ENCODE measurements at regions not wholly inside any gene's neighbourhood (a gene's known extent, or its start where the extent isn't known, plus 50 kb on each side); places are given as distances from the start of the nearest gene placed in this dataset.

GRCh38 chr1:172951730-172952365 is 98.9 kb downstream of the TNFSF18 start:
- ChIA-PET RAD21 (ENCODE audit: low non-redundant PET in 1 of 2, low total read pairs in 2 of 2, uncharacterized antibody in 2 of 2, unreplicated experiment in 2 of 2) (no interaction called here), POLR2A (no interaction called here), CTCF (no interaction called here)
- Histone ChIP-seq H3K36me3 (ENCODE audit: control insufficient read depth in 1 of 2, insufficient read depth in 2 of 2, low read length in 2 of 2) (no peaks in the 10 kb centered on the region), H3K27ac (ENCODE audit: low read depth, low read length) (no peak overlapping the region), H3K27me3 (ENCODE audit: insufficient read depth, low read length) (no peaks in the 10 kb centered on the region), H3K4me2 (ENCODE audit: low read length) (no peak overlapping the region), H4K20me1 (ENCODE audit: insufficient read depth) (no peaks in the 10 kb centered on the region), H3K4me3 (replicated peaks in 1 of 2; ENCODE audit: low read depth in 1 of 2, low read length in 2 of 2) (no peak overlapping the region), H3K79me2 (ENCODE audit: insufficient read depth, low read length) (no peaks in the 10 kb centered on the region), H3K9me2 (ENCODE audit: insufficient read depth) (no peaks in the 10 kb centered on the region), H2AFZ (ENCODE audit: low read depth, low read length, poor library complexity, severe bottlenecking) (no peak overlapping the region), H3K4me1 (ENCODE audit: control insufficient read depth in 1 of 2, insufficient read depth in 2 of 2, low read length in 2 of 2) (peaks cover 0 to 8% of the 10 kb centered on the region in 2 experiments; a peak in 2 of 4 replicates), H3K9ac (ENCODE audit: low read length) (no peak overlapping the region), H3K9me3 (ENCODE audit: control insufficient read depth in 1 of 2, insufficient read depth in 1 of 2, low read depth in 1 of 2, low read length in 2 of 2) (no peaks in the 10 kb centered on the region)
- intact Hi-C loops (cut with micrococcal nuclease), result no loop called here
- TF ChIP-seq ELF1 (IDR thresholded peaks at IDR 0.05; ENCODE audit: borderline replicate concordance, low read depth), result no peak
- TF ChIP-seq ZNF274 (IDR thresholded peaks at IDR 0.05; ENCODE audit: low read depth, low read length), result no peak
- no peak for TF ChIP-seq RAD21 (IDR thresholded peaks at IDR 0.05; ENCODE audit: low read depth)
- no peak for TF ChIP-seq CBX3 (IDR thresholded peaks at IDR 0.05; ENCODE audit: low read depth)
- no peak for TF ChIP-seq REST (IDR thresholded peaks at IDR 0.05; ENCODE audit: low read depth)
- no peak for TF ChIP-seq ZBTB33 (IDR thresholded peaks at IDR 0.05; ENCODE audit: extremely low read depth, insufficient replicate concordance, low read length)
- TF ChIP-seq EGR1 (IDR thresholded peaks at IDR 0.05; ENCODE audit: low read depth), result no peak
- TF ChIP-seq EZH2phosphoT487 (IDR thresholded peaks at IDR 0.05; ENCODE audit: borderline replicate concordance), result no peak
- no peak for TF ChIP-seq CEBPB (IDR thresholded peaks at IDR 0.05; ENCODE audit: low read depth)
- no peak for TF ChIP-seq SP1 (IDR thresholded peaks at IDR 0.05; ENCODE audit: low read depth)
- no peak for TF ChIP-seq POLR2AphosphoS5 (IDR thresholded peaks at IDR 0.05; ENCODE audit: low read depth, low read length)
- no peak for TF ChIP-seq ATF3 (IDR thresholded peaks at IDR 0.05)
- TF ChIP-seq YY1 (IDR thresholded peaks at IDR 0.05; ENCODE audit: extremely low read depth, insufficient replicate concordance, low read depth, low read length), result no peak
- no peak for TF ChIP-seq SRF (IDR thresholded peaks at IDR 0.05; ENCODE audit: low read depth)
- TF ChIP-seq ZFX (IDR thresholded peaks at IDR 0.05), result no peak
- TF ChIP-seq JUND (IDR thresholded peaks at IDR 0.05), result no peak
- ATAC-seq (no peak), DNase-seq (ENCODE audit: low read depth, low spot score) (no peak)
- BruUV-seq (replicated peaks), result no TSS peak
